HEK293 (cell line): ENCODE measurements at regions not wholly inside any gene's neighbourhood (a gene's known extent, or its start where the extent isn't known, plus 50 kb on each side); places are given as distances from the start of the nearest gene placed in this dataset.

Experiments used
- CTCF ChIA-PET: fragments of 350-600 bp; formaldehyde crosslinking; extraction: SDS; loops from one replicate; lab custom pipeline; 2021; ENCODE audit warnings: antibody characterized with exemption; lab: Yijun Ruan, JAX
- POLR2A ChIA-PET: fragments of 300-600 bp; formaldehyde crosslinking; extraction: SDS; loops from one replicate; lab custom pipeline; 2020; ENCODE audit warnings: antibody characterized with exemption, inconsistent platforms; lab: Yijun Ruan, JAX
- H3K27ac ChIP-seq: fragments of 200-500 bp; sonication (Bioruptor generic); 2 replicates; pipeline ENCODE4 v1.5.1; 2014; ENCODE audit warnings: low read depth, low read length, control low read depth, inconsistent platforms; ENCODE audit errors: extremely low read depth
- H3K36me3 ChIP-seq, 2 experiments: fragments of 200-500 bp in 1 of 2; sonication (Bioruptor generic) in 1 of 2; 1 replicate in 1 of 2; 2 replicates in 1 of 2; pipeline ENCODE4 v1.5.1; 2014 to 2017; ENCODE audit warnings: inconsistent platforms in 2 of 2, low read length in 2 of 2; ENCODE audit not compliant: control insufficient read depth in 2 of 2, insufficient read depth in 1 of 2
- H3K4me1 ChIP-seq: fragments of 200-500 bp; sonication (Bioruptor generic); 2 replicates; pipeline ENCODE4 v1.5.1; 2014; ENCODE audit warnings: mild to moderate bottlenecking, low read length, inconsistent platforms; ENCODE audit not compliant: control insufficient read depth, insufficient read depth
- H3K4me3 ChIP-seq: 2 replicates; pipeline ENCODE4 v1.5.1; 2011; ENCODE audit warnings: low read depth, mild to moderate bottlenecking, control low read depth, low read length, moderate library complexity
- H3K9me3 ChIP-seq: fragments of 200-500 bp; sonication (Bioruptor generic); 2 replicates; pipeline ENCODE4 v1.5.1; 2014; ENCODE audit warnings: low read depth, low read length, inconsistent platforms; ENCODE audit not compliant: control insufficient read depth, insufficient read depth
- HOXA7 ChIP-seq: sonication (generic); formaldehyde crosslinking; IDR thresholded peaks from 2 replicates; pipeline ENCODE4 v1.8.1; 2022; ENCODE audit warnings: missing genetic modification reagents, borderline replicate concordance
- HOXC10 ChIP-seq: sonication (generic); formaldehyde crosslinking; IDR thresholded peaks from 2 replicates; pipeline ENCODE4 v1.8.1; 2023; ENCODE audit warnings: mild to moderate bottlenecking, missing genetic modification reagents
- KLF10 ChIP-seq: fragments of 450-650 bp; IDR thresholded peaks from 2 replicates; pipeline ENCODE4 v1.5.1; 2018; ENCODE audit warnings: missing biosample characterization, mild to moderate bottlenecking, missing genetic modification characterization
- RBAK ChIP-seq: fragments of 450-650 bp; formaldehyde crosslinking; IDR thresholded peaks from 2 replicates; pipeline ENCODE4 v1.5.1; 2016; ENCODE audit warnings: missing biosample characterization, missing genetic modification characterization
- TCF7L2 ChIP-seq: IDR thresholded peaks from 2 replicates; pipeline ENCODE4 v1.6.1; 2011; ENCODE audit warnings: low read depth, mild to moderate bottlenecking, inconsistent platforms, low read length, moderate library complexity, borderline replicate concordance
- ZBTB7A ChIP-seq: fragments of 450-650 bp; formaldehyde crosslinking; IDR thresholded peaks from 2 replicates; pipeline ENCODE4 v1.5.1; 2016; ENCODE audit warnings: low read depth, missing biosample characterization, missing genetic modification characterization
- ZNF140 ChIP-seq: fragments of 450-650 bp; formaldehyde crosslinking; IDR thresholded peaks from 2 replicates; pipeline ENCODE4 v1.5.1; 2016; ENCODE audit warnings: missing biosample characterization, missing genetic modification characterization
- ZNF16 ChIP-seq: fragments of 450-650 bp; formaldehyde crosslinking; IDR thresholded peaks from 2 replicates; pipeline ENCODE4 v1.5.1; 2016; ENCODE audit warnings: low read depth, missing biosample characterization, missing genetic modification characterization
- ZNF292 ChIP-seq: fragments of 450-650 bp; formaldehyde crosslinking; IDR thresholded peaks from 2 replicates; pipeline ENCODE4 v1.5.1; 2016; ENCODE audit warnings: low read depth, missing biosample characterization, missing genetic modification characterization, borderline replicate concordance
- ZNF324 ChIP-seq: fragments of 450-650 bp; formaldehyde crosslinking; IDR thresholded peaks from 2 replicates; pipeline ENCODE4 v1.5.1; 2016; ENCODE audit warnings: missing biosample characterization, missing genetic modification characterization
- ZNF341 ChIP-seq: fragments of 450-650 bp; formaldehyde crosslinking; IDR thresholded peaks from 2 replicates; pipeline ENCODE4; 2016; ENCODE audit warnings: low read depth, missing biosample characterization, missing genetic modification characterization
- ZNF433 ChIP-seq: fragments of 450-650 bp; formaldehyde crosslinking; IDR thresholded peaks from 2 replicates; pipeline ENCODE4 v1.5.1; 2016; ENCODE audit warnings: missing biosample characterization, missing genetic modification characterization, low read depth
- ZNF514 ChIP-seq: fragments of 450-650 bp; formaldehyde crosslinking; IDR thresholded peaks from 2 replicates; pipeline ENCODE4 v1.5.1; 2016; ENCODE audit warnings: missing biosample characterization, missing genetic modification characterization
- ZNF544 ChIP-seq: fragments of 450-650 bp; formaldehyde crosslinking; IDR thresholded peaks from 2 replicates; pipeline ENCODE4 v1.5.0; 2017; ENCODE audit warnings: missing biosample characterization, missing genetic modification characterization
- ZNF596 ChIP-seq: fragments of 450-650 bp; IDR thresholded peaks from 2 replicates; pipeline ENCODE4 v1.5.0; 2018; ENCODE audit warnings: missing biosample characterization, mild to moderate bottlenecking, missing genetic modification characterization, moderate library complexity
- ZNF621 ChIP-seq: fragments of 450-650 bp; formaldehyde crosslinking; IDR thresholded peaks from 2 replicates; pipeline ENCODE4 v1.5.1; 2017; ENCODE audit warnings: missing biosample characterization, missing genetic modification characterization
- ZNF660 ChIP-seq: fragments of 450-650 bp; IDR thresholded peaks from 2 replicates; pipeline ENCODE4 v1.5.1; 2018; ENCODE audit warnings: missing biosample characterization, mild to moderate bottlenecking, missing genetic modification characterization
- ZSCAN16 ChIP-seq: fragments of 450-650 bp; formaldehyde crosslinking; IDR thresholded peaks from 2 replicates; pipeline ENCODE4 v1.5.1; 2016; ENCODE audit warnings: missing biosample characterization, missing genetic modification characterization
- TF ChIP-seq, protein P1 (sequence below): sonication (generic); formaldehyde crosslinking; IDR thresholded peaks from 2 replicates; pipeline ENCODE4 v1.8.1; 2022; ENCODE audit warnings: mild to moderate bottlenecking, moderate library complexity, missing genetic modification reagents
- TF ChIP-seq, protein P2 (sequence below): fragments of 450-650 bp; formaldehyde crosslinking; IDR thresholded peaks from 2 replicates; pipeline ENCODE4 v1.5.1; 2016; ENCODE audit warnings: missing biosample characterization, missing genetic modification characterization, borderline replicate concordance
- TF ChIP-seq, protein P3 (sequence below): fragments of 450-650 bp; formaldehyde crosslinking; IDR thresholded peaks from 2 replicates; pipeline ENCODE4 v1.5.1; 2016; ENCODE audit warnings: missing biosample characterization, missing genetic modification characterization
- TF ChIP-seq, protein P4 (sequence below): fragments of 450-650 bp; formaldehyde crosslinking; IDR thresholded peaks from 2 replicates; pipeline ENCODE4 v1.5.1; 2016; ENCODE audit warnings: missing biosample characterization, missing genetic modification characterization
- TF ChIP-seq, protein P5 (sequence below): fragments of 450-650 bp; formaldehyde crosslinking; IDR thresholded peaks from 2 replicates; pipeline ENCODE4 v1.5.1; 2017; ENCODE audit warnings: missing biosample characterization, missing genetic modification characterization

DNA sequence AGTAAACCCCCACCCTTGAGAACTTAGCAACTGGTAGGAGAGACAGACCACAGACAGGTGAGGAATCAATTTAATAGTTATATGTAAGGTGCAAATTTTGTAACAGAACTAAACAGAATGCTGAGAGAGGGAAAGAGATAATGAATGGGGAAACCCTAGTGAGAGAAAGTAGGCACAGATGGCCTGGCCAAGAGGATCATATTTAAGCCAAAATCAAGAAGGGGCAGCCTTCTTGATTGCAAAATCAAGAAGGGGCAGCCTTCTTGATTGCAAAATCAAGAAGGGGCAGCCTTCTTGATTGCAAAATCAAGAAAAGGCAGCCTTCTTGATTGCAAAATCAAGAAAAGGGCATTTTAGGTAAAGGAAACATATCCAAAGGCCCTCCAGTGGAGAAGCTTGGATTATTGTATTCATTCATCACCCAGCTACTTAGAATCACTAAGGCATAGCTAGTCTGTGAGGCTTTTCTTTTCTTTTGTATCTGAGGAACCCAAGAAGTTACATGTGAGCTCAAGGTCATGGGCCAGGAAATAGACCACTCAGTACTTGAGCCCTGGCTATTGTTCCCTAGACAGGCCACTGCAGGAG is 190.6 kb downstream of the CYLD start:
- H3K36me3 ChIP-seq = no peaks in the 10 kb centered on the region
- no peak overlapping the region for H3K4me3 ChIP-seq
- H3K9me3 ChIP-seq = no peaks in the 10 kb centered on the region
- no peaks in the 10 kb centered on the region for H3K4me1 ChIP-seq
- TF ChIP-seq ZSCAN16 (tag by site-specific recombination) (no peak), ZNF433 (tag by site-specific recombination) (no peak), HOXC10 (no peak), ZNF660 (tag by site-specific recombination) (no peak), ZNF140 (tag by site-specific recombination) (no peak), ZNF341 (no peak), ZNF514 (tag by site-specific recombination) (no peak), ZNF544 (tag by site-specific recombination) (no peak), ZNF621 (tag by site-specific recombination) (no peak), KLF10 (tag by site-specific recombination) (no peak), RBAK (tag by site-specific recombination) (no peak)
- TF ChIP-seq, protein P1, sequence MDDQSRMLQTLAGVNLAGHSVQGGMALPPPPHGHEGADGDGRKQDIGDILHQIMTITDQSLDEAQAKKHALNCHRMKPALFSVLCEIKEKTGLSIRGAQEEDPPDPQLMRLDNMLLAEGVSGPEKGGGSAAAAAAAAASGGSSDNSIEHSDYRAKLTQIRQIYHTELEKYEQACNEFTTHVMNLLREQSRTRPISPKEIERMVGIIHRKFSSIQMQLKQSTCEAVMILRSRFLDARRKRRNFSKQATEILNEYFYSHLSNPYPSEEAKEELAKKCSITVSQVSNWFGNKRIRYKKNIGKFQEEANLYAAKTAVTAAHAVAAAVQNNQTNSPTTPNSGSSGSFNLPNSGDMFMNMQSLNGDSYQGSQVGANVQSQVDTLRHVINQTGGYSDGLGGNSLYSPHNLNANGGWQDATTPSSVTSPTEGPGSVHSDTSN = no peak
- TF ChIP-seq, protein P2, sequence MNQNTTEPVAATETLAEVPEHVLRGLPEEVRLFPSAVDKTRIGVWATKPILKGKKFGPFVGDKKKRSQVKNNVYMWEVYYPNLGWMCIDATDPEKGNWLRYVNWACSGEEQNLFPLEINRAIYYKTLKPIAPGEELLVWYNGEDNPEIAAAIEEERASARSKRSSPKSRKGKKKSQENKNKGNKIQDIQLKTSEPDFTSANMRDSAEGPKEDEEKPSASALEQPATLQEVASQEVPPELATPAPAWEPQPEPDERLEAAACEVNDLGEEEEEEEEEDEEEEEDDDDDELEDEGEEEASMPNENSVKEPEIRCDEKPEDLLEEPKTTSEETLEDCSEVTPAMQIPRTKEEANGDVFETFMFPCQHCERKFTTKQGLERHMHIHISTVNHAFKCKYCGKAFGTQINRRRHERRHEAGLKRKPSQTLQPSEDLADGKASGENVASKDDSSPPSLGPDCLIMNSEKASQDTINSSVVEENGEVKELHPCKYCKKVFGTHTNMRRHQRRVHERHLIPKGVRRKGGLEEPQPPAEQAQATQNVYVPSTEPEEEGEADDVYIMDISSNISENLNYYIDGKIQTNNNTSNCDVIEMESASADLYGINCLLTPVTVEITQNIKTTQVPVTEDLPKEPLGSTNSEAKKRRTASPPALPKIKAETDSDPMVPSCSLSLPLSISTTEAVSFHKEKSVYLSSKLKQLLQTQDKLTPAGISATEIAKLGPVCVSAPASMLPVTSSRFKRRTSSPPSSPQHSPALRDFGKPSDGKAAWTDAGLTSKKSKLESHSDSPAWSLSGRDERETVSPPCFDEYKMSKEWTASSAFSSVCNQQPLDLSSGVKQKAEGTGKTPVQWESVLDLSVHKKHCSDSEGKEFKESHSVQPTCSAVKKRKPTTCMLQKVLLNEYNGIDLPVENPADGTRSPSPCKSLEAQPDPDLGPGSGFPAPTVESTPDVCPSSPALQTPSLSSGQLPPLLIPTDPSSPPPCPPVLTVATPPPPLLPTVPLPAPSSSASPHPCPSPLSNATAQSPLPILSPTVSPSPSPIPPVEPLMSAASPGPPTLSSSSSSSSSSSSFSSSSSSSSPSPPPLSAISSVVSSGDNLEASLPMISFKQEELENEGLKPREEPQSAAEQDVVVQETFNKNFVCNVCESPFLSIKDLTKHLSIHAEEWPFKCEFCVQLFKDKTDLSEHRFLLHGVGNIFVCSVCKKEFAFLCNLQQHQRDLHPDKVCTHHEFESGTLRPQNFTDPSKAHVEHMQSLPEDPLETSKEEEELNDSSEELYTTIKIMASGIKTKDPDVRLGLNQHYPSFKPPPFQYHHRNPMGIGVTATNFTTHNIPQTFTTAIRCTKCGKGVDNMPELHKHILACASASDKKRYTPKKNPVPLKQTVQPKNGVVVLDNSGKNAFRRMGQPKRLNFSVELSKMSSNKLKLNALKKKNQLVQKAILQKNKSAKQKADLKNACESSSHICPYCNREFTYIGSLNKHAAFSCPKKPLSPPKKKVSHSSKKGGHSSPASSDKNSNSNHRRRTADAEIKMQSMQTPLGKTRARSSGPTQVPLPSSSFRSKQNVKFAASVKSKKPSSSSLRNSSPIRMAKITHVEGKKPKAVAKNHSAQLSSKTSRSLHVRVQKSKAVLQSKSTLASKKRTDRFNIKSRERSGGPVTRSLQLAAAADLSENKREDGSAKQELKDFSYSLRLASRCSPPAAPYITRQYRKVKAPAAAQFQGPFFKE (tag by site-specific recombination) = no peak
- TF ChIP-seq, protein P3, sequence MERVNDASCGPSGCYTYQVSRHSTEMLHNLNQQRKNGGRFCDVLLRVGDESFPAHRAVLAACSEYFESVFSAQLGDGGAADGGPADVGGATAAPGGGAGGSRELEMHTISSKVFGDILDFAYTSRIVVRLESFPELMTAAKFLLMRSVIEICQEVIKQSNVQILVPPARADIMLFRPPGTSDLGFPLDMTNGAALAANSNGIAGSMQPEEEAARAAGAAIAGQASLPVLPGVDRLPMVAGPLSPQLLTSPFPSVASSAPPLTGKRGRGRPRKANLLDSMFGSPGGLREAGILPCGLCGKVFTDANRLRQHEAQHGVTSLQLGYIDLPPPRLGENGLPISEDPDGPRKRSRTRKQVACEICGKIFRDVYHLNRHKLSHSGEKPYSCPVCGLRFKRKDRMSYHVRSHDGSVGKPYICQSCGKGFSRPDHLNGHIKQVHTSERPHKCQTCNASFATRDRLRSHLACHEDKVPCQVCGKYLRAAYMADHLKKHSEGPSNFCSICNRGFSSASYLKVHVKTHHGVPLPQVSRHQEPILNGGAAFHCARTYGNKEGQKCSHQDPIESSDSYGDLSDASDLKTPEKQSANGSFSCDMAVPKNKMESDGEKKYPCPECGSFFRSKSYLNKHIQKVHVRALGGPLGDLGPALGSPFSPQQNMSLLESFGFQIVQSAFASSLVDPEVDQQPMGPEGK = no peak
- CTCF ChIA-PET = interaction anchor here (0.6 kb wide), 2 partner anchors 99 to 488 kb away, joined by 3 read pairs; no protein-coding TSS in a partner anchor
- H3K27ac ChIP-seq = no peak overlapping the region
- POLR2A ChIA-PET = no interaction called here

DNA sequence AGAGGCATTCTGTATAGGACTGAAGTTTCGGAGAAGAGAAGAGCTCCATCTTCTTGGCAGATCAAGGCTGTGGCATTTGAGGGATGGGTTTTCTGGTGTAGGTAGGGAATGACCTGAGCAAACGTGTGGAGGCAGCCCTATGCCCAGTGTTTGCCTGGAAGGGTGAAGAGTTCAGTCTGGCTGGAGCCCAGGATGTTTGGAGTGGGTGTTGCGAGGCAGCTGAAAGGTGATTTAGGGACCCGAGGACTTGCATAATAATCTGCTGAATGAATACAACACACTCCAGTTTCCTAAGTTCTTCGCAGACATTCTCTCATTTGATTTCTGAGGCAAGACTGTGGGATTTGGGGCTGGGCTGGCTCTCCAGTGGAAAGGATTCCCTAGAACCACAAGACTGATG is 186.2 kb downstream of the CYLD start:
- no peak overlapping the region for H3K27ac ChIP-seq
- H3K4me1 ChIP-seq = no peaks in the 10 kb centered on the region
- ChIA-PET CTCF (interaction anchor here (0.6 kb wide), 1 partner anchor 38 kb away, joined by 3 read pairs; no protein-coding TSS in a partner anchor), POLR2A (no interaction called here)
- H3K9me3 ChIP-seq = no peaks in the 10 kb centered on the region
- no peak overlapping the region for H3K4me3 ChIP-seq
- H3K36me3 ChIP-seq = no peaks in the 10 kb centered on the region
- TF ChIP-seq ZNF292 (no peak), TCF7L2 (no peak), HOXA7 (no peak), ZNF324 (tag by site-specific recombination) (no peak), ZBTB7A (tag by site-specific recombination) (no peak), ZNF596 (tag by site-specific recombination) (no peak), ZNF16 (tag by site-specific recombination) (no peak)
- TF ChIP-seq, protein P4, sequence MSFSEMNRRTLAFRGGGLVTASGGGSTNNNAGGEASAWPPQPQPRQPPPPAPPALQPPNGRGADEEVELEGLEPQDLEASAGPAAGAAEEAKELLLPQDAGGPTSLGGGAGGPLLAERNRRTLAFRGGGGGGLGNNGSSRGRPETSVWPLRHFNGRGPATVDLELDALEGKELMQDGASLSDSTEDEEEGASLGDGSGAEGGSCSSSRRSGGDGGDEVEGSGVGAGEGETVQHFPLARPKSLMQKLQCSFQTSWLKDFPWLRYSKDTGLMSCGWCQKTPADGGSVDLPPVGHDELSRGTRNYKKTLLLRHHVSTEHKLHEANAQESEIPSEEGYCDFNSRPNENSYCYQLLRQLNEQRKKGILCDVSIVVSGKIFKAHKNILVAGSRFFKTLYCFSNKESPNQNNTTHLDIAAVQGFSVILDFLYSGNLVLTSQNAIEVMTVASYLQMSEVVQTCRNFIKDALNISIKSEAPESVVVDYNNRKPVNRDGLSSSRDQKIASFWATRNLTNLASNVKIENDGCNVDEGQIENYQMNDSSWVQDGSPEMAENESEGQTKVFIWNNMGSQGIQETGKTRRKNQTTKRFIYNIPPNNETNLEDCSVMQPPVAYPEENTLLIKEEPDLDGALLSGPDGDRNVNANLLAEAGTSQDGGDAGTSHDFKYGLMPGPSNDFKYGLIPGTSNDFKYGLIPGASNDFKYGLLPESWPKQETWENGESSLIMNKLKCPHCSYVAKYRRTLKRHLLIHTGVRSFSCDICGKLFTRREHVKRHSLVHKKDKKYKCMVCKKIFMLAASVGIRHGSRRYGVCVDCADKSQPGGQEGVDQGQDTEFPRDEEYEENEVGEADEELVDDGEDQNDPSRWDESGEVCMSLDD (tag by site-specific recombination) = no peak
- TF ChIP-seq, protein P5, sequence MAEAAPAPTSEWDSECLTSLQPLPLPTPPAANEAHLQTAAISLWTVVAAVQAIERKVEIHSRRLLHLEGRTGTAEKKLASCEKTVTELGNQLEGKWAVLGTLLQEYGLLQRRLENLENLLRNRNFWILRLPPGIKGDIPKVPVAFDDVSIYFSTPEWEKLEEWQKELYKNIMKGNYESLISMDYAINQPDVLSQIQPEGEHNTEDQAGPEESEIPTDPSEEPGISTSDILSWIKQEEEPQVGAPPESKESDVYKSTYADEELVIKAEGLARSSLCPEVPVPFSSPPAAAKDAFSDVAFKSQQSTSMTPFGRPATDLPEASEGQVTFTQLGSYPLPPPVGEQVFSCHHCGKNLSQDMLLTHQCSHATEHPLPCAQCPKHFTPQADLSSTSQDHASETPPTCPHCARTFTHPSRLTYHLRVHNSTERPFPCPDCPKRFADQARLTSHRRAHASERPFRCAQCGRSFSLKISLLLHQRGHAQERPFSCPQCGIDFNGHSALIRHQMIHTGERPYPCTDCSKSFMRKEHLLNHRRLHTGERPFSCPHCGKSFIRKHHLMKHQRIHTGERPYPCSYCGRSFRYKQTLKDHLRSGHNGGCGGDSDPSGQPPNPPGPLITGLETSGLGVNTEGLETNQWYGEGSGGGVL (tag by site-specific recombination) = no peak
